Cardiac fibroblast (primary cell): ENCODE measurements at regions not wholly inside any gene's neighbourhood (a gene's known extent, or its start where the extent isn't known, plus 50 kb on each side); places are given as distances from the start of the nearest gene placed in this dataset.
"Not testable (repeated sequence)": the region's sequence is repeated elsewhere in the genome, so short reads cannot be mapped to it uniquely, and the experiment has no call there.

ENCODE experiments used
- DNase-seq, 2 donors: peaks; one replicate each; pipeline versions ENCODE4 v3.0.0 to v3.0.0-alpha.2; 2010; ENCODE audit warnings: low read depth in 2 of 2
- H3K4me3 ChIP-seq, 2 donors: replicated peaks in 1 of 2; 1 replicate in 1 of 2; 2 replicates in 1 of 2; pipeline ENCODE4 v1.5.1; 2011; ENCODE audit warnings: low read depth in 2 of 2, low read length in 2 of 2, mild to moderate bottlenecking in 2 of 2, moderate library complexity in 1 of 2
- TF ChIP-seq, protein P1 (sequence below): IDR thresholded peaks from one replicate; pipeline ENCODE4 v1.5.1; 2011; ENCODE audit warnings: low read depth, mild to moderate bottlenecking, low read length, inconsistent platforms

GRCh38 chr2:147594038-147594437 is 250.8 kb upstream of the ACVR2A start:
- TF ChIP-seq, protein P1, sequence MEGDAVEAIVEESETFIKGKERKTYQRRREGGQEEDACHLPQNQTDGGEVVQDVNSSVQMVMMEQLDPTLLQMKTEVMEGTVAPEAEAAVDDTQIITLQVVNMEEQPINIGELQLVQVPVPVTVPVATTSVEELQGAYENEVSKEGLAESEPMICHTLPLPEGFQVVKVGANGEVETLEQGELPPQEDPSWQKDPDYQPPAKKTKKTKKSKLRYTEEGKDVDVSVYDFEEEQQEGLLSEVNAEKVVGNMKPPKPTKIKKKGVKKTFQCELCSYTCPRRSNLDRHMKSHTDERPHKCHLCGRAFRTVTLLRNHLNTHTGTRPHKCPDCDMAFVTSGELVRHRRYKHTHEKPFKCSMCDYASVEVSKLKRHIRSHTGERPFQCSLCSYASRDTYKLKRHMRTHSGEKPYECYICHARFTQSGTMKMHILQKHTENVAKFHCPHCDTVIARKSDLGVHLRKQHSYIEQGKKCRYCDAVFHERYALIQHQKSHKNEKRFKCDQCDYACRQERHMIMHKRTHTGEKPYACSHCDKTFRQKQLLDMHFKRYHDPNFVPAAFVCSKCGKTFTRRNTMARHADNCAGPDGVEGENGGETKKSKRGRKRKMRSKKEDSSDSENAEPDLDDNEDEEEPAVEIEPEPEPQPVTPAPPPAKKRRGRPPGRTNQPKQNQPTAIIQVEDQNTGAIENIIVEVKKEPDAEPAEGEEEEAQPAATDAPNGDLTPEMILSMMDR, result no peak

GRCh38 chr2:147592784-147593183 is 252.0 kb upstream of the ACVR2A start:
- not testable (repeated sequence) for H3K4me3 ChIP-seq, DNase-seq

More at GRCh38 chr2:147594038-147594437, 250.8 kb upstream of the ACVR2A start:
- no peak for DNase-seq
- H3K4me3 ChIP-seq, result no peak overlapping the region

GRCh38 chr2:147589127-147589526 is 255.7 kb upstream of the ACVR2A start:
- TF ChIP-seq, protein P1, result no peak
- no peak overlapping the region for H3K4me3 ChIP-seq
- DNase-seq, result no peak

- H3K4me3 ChIP-seq, result no peak overlapping the region
- TF ChIP-seq, protein P1, result no peak
- peak; percentile 6 to 36 for DNase-seq
Measured at GRCh38 chr2:147588191-147588590, 256.6 kb upstream of the ACVR2A start.

GRCh38 chr2:147578529-147578928 is 266.3 kb upstream of the ACVR2A start:
- no peak for DNase-seq
- TF ChIP-seq, protein P1, result no peak
- H3K4me3 ChIP-seq, result no peak overlapping the region

- TF ChIP-seq, protein P1, result no peak
- no peak overlapping the region for H3K4me3 ChIP-seq
- DNase-seq, result no peak
Measured at GRCh38 chr2:147577998-147578380, 266.8 kb upstream of the ACVR2A start.

DNA sequence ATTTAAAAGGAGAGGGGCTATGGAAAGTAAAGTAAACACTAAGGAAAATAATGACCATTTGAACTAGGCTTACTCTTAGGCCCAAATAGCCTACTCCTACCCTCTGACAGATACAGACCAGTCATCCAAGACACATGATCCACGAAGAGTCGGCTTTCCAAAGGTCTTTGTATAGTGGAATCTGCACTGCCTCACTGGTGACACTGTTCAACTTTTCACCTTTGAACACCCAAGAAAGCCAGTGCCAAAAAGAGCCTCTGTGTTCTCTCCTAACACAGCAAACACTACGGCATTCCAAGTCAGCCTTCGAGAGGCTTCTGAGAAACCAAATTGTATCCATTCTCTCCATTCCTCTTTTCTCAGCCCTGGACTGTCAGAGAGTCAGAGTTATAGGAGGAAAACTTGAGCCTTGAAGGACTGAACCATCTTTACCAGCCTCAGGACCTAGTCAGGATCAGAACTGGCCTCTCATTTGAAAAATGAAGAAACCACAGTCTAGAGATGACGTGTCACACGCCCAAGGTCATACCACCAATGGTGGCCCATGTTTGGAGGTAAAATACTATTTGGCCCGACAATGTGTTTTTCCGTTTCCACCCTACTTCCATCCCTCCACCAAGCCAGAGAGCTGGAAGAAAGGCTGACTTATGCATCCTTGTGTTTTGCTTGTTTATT is 267.4 kb upstream of the ACVR2A start:
- no peak for DNase-seq
- TF ChIP-seq, protein P1, result no peak
- no peak overlapping the region for H3K4me3 ChIP-seq
